GM19397 (cell line): ENCODE measurements at regions not wholly inside any gene's neighbourhood (a gene's known extent, or its start where the extent isn't known, plus 50 kb on each side); places are given as distances from the start of the nearest gene placed in this dataset.

Experiments used
- ATAC-seq: cut with Tn5 transposase; IDR thresholded peaks from one replicate; pipeline ENCODE4 v1.9.1; 2021; ENCODE audit warnings: mild to moderate bottlenecking, moderate library complexity; ENCODE audit not compliant: unreplicated experiment

- ATAC-seq: no peak
These were observed 113.0 kb upstream of the DYNLRB2 start for GRCh38 chr16:80427795-80428194.

- ATAC-seq: no peak
These were observed 122.1 kb upstream of the DYNLRB2 start for GRCh38 chr16:80418517-80419355.

DNA sequence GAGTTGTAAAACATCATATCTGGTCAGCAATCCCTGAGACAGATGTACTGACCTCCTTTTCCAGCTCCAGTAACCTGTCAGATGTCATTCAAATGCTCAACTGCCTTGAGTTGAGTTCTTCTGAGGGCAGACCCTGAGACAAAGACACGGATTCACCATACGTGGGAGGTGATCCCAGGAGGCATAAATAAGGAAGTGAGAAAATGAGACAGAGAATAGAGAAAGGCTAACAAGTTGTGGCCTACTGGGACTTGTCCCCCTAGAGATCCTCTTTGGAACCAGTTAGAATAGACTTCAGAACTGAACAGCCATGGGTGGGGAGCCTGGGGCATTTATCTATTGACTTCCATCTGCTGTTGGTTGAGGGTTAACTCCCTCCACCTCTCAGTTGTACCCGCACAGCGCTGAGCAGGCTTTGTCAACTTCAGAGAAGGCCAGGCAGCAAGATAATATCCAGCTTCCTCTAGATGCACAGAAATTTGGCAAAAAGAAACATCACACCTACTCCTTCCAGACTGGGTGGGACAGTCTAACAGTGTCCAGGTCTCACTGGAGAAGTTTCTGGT, 123.0 kb upstream of the DYNLRB2 start:
- no peak for ATAC-seq

DNA sequence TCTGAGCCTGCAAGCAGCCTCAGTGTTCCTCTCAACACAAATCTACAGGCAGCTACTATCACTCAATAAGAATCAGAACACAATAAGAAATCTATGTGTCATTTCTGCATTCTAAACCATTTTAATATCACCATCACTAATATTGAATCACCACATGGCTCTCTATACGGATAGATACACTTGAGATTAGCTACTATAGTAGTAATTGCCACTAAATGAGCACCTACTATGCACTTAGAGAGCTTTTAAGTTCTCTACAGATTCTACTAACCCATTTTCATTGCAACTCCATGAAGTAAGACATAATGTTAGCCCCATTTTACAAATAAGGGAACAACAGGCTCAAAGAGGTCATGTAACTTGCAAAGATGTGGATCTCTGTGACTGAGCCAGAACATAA, 132.8 kb upstream of the DYNLRB2 start:
- ATAC-seq: no peak

DNA sequence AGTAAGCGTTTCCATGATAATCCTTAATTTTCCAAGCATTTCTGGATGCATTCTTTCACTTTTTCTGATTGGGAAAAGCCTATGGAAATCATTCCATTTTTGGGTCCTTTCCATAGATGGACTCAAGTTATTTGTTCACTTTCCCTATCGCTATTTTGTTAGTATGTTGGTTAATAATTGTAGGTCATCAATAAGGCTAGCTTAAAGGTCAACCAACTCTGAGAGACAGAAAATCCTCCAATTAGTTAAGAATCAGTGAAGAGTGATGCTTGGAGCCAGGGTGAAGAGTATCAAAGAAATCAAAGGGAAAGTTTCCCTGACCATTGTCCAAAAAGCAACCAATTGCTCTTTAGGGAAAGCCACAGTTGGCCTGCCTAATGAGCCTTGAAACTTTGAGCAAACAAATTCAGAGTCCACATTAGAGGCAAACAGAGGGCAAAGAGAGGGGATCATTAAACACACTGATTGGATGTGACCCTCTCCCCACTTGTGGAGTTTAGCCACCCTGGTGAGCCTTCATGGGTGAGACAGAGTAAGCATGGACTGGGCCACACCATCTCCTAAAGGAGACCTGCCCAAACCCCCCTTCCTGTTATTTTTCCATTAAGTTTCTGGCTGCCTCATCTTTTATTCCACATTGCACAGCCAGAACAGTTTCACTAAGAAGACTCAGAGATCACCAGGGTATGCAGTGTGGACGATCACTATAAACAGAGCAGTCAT, 133.4 kb upstream of the DYNLRB2 start:
- no peak for ATAC-seq

- ATAC-seq: no peak
These were observed 135.9 kb upstream of the DYNLRB2 start for GRCh38 chr16:80404847-80405246.

DNA sequence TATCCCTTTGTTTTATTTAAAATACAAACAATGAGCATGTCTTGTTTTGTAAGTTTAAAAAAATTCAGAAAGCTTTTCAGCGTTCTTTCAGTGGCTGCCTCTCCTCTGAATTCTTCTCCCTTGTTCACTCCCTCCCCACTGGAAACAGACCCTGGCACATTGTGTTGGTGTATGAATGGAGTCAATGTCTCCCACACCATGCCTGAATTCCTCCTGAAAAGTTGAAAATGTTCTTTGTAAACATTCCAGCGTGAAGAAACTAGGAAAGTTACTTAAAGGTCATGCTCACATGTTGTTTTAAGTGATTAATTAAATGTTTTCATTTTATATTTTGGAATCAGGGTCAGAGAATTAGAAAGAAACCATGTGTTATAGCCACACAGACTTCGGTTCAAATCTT, 136.9 kb upstream of the DYNLRB2 start:
- no peak for ATAC-seq

DNA sequence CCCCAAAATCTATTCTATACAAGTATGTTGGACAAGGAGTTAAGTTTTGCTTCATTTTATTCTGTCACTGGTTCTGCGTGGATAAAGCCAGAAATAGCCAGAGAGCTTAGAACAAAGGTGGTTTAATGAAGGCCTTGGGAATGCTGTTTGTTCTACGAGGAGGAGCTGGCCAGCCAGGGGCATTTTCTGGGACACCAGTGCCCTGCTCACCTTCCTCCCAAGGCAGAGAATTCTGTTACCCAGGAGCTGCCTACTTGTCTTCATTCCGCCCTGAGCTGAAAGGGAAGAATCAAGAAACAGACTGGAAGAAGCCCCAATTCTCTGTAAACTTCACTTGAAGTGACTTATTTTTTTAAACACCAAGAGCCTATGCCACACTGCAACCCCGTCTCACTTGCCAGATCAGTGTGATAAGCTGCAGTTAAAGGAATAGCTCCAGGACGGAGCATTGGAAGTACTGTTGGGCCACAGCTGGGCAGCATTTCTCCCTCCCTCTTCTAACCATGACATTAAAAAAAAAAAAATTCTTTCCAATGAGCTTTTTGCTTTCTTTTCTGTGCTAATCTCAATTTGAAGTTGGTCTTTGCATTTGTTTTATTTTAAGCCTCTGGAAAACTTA, 149.8 kb upstream of the DYNLRB2 start:
- ATAC-seq: no peak

GRCh38 chr16:80390046-80390445, 150.7 kb upstream of the DYNLRB2 start:
- ATAC-seq: no peak

DNA sequence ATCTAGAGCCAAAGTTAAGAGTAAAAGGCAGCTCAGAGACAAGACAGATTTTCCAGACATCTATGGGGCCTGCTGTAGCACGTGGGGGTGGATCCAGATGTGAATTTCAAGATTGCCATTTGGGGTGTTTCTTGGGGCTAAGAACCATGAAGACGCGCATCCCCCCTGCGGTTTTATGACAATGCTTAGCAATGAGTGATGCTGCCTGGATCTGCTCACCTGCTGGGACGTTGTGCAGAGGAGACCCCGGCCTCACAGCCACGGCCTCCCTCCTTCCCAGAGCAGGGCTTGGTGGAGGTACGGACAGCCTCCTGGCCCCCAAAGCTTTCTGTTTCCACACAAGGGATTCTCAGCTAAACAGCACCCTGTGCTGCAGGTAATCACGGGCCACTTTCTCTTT, 151.5 kb upstream of the DYNLRB2 start:
- no peak for ATAC-seq

- ATAC-seq: no peak
These were observed 153.4 kb upstream of the DYNLRB2 start for GRCh38 chr16:80387318-80387921.

GRCh38 chr16:80384862-80385261, 155.9 kb upstream of the DYNLRB2 start:
- no peak for ATAC-seq

- no peak for ATAC-seq
These were observed 160.3 kb upstream of the DYNLRB2 start for GRCh38 chr16:80380514-80380913.

GRCh38 chr16:80377096-80377956, 163.5 kb upstream of the DYNLRB2 start:
- no peak for ATAC-seq

DNA sequence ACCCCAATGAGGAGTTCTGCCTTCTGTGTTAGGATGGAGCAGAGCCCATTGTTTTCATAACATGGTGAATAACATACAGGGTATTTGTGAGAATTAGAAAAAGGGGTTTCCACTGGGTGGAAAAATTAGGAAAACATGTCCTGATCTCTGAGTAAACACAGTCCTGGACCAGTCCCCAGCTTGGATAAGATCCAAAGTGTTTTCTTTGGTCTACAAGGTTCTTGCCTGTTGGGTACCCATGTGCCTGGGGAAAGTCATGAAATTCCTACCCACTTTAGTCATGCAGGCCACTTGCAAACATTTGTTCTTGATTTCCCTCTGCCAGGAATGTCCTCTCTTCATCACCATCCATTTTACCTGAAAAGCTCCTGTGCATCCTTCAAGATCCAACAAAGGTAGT, 164.8 kb upstream of the DYNLRB2 start:
- ATAC-seq: no peak

GRCh38 chr16:80375513-80375912, 165.3 kb upstream of the DYNLRB2 start:
- ATAC-seq: no peak

GRCh38 chr16:80372341-80372740, 168.5 kb upstream of the DYNLRB2 start:
- ATAC-seq: no peak

DNA sequence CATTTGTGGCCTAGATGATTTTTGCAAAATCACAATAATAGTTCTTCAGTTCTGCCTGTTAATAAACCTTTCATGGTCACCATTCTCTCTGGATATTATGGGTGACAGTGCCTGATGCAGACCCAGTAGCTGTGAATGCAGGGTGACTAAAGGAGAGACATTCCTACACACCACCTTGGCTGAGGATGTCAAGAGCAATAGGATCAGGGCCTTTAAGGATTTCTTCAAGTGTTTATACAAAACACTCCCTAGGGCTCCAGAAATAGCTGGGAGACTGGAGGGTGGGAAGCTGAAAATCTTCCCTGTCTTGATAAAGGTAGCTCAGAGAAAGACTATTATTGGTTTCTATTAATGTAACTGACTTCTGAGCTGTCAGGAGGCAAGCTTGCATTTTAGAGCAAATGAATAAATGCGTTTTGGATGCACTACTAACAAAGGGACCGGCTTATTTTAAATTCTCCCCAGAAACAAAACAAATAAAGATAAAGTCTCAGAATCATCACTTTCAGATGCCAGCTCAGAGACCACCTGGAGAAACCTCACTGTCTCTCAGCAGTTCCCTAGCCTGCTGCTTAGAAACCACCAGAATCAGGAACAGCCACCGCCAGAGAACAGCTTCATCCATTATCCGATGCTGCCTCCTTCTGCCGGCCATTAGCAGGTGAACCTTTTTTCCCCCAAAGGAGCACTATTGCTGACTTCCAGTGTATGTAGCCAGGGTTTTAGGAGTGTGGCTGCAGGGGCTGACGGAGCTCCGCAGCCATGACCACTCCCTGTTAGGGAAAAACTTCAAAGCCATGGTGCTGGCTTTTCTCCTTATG, 171.4 kb upstream of the DYNLRB2 start:
- ATAC-seq: no peak

GRCh38 chr16:80367037-80367658, 173.6 kb upstream of the DYNLRB2 start:
- no peak for ATAC-seq
